MM.1S (cell line): ENCODE measurements at regions not wholly inside any gene's neighbourhood (a gene's known extent, or its start where the extent isn't known, plus 50 kb on each side); places are given as distances from the start of the nearest gene placed in this dataset.

ENCODE experiments used
- DNase-seq: peaks from one replicate; pipeline ENCODE4 v3.0.0-alpha.2; 2015
- H2AFZ ChIP-seq: fragments of 300-600 bp; sonication (generic); 2 replicates; pipeline ENCODE4 v1.6.0; 2016; ENCODE audit warnings: antibody characterized with exemption, low read length
- H3F3A ChIP-seq: fragments of 300-600 bp; sonication (generic); 2 replicates; pipeline ENCODE4 v1.6.1; 2016; ENCODE audit warnings: mild to moderate bottlenecking, antibody characterized with exemption, low read length, moderate library complexity, mixed read lengths; ENCODE audit not compliant: insufficient read depth
- H3K27ac ChIP-seq: fragments of 300-600 bp; sonication (generic); 2 replicates; pipeline ENCODE4 v1.5.1; 2016; ENCODE audit warnings: mild to moderate bottlenecking, low read length
- H3K27me3 ChIP-seq: fragments of 300-600 bp; sonication (generic); replicated peaks from 2 replicates; pipeline ENCODE4 v1.6.0; 2016; ENCODE audit warnings: low read length; ENCODE audit not compliant: insufficient read depth
- H3K36me3 ChIP-seq: fragments of 300-600 bp; sonication (generic); replicated peaks from 2 replicates; pipeline ENCODE4 v1.6.1; 2016; ENCODE audit warnings: mild to moderate bottlenecking, low read length, mixed read lengths; ENCODE audit not compliant: insufficient read depth
- H3K4me1 ChIP-seq: fragments of 300-600 bp; sonication (generic); 2 replicates; pipeline ENCODE4 v1.6.1; 2016; ENCODE audit warnings: low read length, mixed read lengths
- H3K4me2 ChIP-seq: fragments of 300-600 bp; sonication (generic); 2 replicates; pipeline ENCODE4 v1.6.0; 2016; ENCODE audit warnings: low read depth, low read length
- H3K4me3 ChIP-seq: fragments of 300-600 bp; sonication (generic); 2 replicates; pipeline ENCODE4 v1.5.1; 2016; ENCODE audit warnings: low read length, mixed read lengths
- H3K79me2 ChIP-seq: fragments of 300-600 bp; sonication (generic); 2 replicates; pipeline ENCODE4 v1.6.1; 2016; ENCODE audit warnings: mixed run types, low read length, mixed read lengths
- H3K9ac ChIP-seq: fragments of 300-600 bp; sonication (generic); 2 replicates; pipeline ENCODE4 v1.6.1; 2016; ENCODE audit warnings: low read length, mixed read lengths
- H3K9me2 ChIP-seq: fragments of 300-600 bp; sonication (generic); replicated peaks from 2 replicates; pipeline ENCODE4 v1.6.1; 2016; ENCODE audit warnings: mild to moderate bottlenecking, low read length, mixed read lengths; ENCODE audit not compliant: insufficient read depth
- H3K9me3 ChIP-seq: fragments of 300-600 bp; sonication (generic); replicated peaks from 2 replicates; pipeline ENCODE4 v1.6.1; 2016; ENCODE audit warnings: mild to moderate bottlenecking, low read length, mixed read lengths; ENCODE audit not compliant: insufficient read depth
- H4K20me1 ChIP-seq: fragments of 300-600 bp; sonication (generic); 2 replicates; pipeline ENCODE4 v1.6.1; 2016; ENCODE audit warnings: mild to moderate bottlenecking, low read length, moderate library complexity, mixed read lengths; ENCODE audit not compliant: insufficient read depth
- EZH2 ChIP-seq: fragments of 300-600 bp; sonication (generic); optimal IDR thresholded peaks from 2 replicates; pipeline ENCODE3; 2017; ENCODE audit warnings: low read depth, mild to moderate bottlenecking, antibody characterized with exemption, low read length, mixed read lengths
- EZH2phosphoT487 ChIP-seq: fragments of 300-600 bp; sonication (generic); IDR thresholded peaks from 2 replicates; pipeline ENCODE4 v1.6.1; 2018; ENCODE audit warnings: antibody characterized with exemption, low read length
- TF ChIP-seq, protein P1 (sequence below): fragments of 300-600 bp; sonication (generic); IDR thresholded peaks from 2 replicates; pipeline ENCODE4 v1.5.1; 2016; ENCODE audit warnings: antibody characterized with exemption, low read length, mixed read lengths

GRCh38 chr3:193884027-193884426 is 251.9 kb upstream of the HES1 start:
- Histone ChIP-seq H3K79me2 (no peaks in the 10 kb centered on the region), H3F3A (no peaks in the 10 kb centered on the region), H3K27ac (no peak overlapping the region), H3K9me3 (no peaks in the 10 kb centered on the region), H3K9me2 (no peaks in the 10 kb centered on the region), H3K4me3 (no peak overlapping the region), H3K4me2 (no peak overlapping the region), H3K9ac (no peak overlapping the region), H3K27me3 (no peaks in the 10 kb centered on the region), H3K4me1 (peaks cover 8% of the 10 kb centered on the region), H4K20me1 (no peaks in the 10 kb centered on the region), H2AFZ (no peak overlapping the region), H3K36me3 (no peaks in the 10 kb centered on the region)
- TF ChIP-seq, protein P1, sequence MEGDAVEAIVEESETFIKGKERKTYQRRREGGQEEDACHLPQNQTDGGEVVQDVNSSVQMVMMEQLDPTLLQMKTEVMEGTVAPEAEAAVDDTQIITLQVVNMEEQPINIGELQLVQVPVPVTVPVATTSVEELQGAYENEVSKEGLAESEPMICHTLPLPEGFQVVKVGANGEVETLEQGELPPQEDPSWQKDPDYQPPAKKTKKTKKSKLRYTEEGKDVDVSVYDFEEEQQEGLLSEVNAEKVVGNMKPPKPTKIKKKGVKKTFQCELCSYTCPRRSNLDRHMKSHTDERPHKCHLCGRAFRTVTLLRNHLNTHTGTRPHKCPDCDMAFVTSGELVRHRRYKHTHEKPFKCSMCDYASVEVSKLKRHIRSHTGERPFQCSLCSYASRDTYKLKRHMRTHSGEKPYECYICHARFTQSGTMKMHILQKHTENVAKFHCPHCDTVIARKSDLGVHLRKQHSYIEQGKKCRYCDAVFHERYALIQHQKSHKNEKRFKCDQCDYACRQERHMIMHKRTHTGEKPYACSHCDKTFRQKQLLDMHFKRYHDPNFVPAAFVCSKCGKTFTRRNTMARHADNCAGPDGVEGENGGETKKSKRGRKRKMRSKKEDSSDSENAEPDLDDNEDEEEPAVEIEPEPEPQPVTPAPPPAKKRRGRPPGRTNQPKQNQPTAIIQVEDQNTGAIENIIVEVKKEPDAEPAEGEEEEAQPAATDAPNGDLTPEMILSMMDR = no peak
- TF ChIP-seq EZH2phosphoT487 = no peak
- no peak for TF ChIP-seq EZH2
- peak; percentile 13 for DNase-seq

DNA sequence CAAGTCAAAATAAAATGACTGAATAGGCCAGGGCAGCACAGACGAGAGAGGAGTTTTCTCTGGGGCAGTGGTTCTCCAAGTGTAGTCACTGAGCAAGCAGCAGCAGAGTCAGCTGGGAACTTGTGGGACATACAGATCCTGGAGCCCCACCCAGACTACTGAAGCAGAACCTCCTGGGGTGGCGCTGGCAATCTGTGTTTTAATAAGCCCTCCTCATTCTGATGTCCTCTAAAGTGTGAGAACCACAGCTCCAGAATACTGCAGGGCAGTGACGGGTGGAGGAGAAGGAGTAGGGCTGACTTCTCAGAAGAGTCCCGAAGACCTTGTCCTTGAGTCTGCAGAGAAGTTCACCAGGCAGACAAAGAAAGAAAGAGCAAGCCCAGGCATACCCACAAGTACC is 251.3 kb upstream of the HES1 start:
- TF ChIP-seq EZH2 (no peak), EZH2phosphoT487 (no peak)
- TF ChIP-seq, protein P1 = no peak
- Histone ChIP-seq H3K9me2 (no peaks in the 10 kb centered on the region), H3K79me2 (no peaks in the 10 kb centered on the region), H2AFZ (no peak overlapping the region), H3K36me3 (no peaks in the 10 kb centered on the region), H4K20me1 (no peaks in the 10 kb centered on the region), H3K9ac (no peak overlapping the region), H3K9me3 (no peaks in the 10 kb centered on the region), H3K4me3 (no peak overlapping the region), H3K27ac (no peak overlapping the region), H3K27me3 (no peaks in the 10 kb centered on the region), H3K4me2 (no peak overlapping the region), H3K4me1 (peaks cover 8% of the 10 kb centered on the region), H3F3A (no peaks in the 10 kb centered on the region)
- DNase-seq = no peak

GRCh38 chr3:193885832-193886231 is 250.1 kb upstream of the HES1 start:
- H3K9me3 ChIP-seq = no peaks in the 10 kb centered on the region
- H3K4me2 ChIP-seq = no peak overlapping the region
- H3F3A ChIP-seq = no peaks in the 10 kb centered on the region
- H3K27ac ChIP-seq = no peak overlapping the region
- H3K79me2 ChIP-seq = no peaks in the 10 kb centered on the region
- TF ChIP-seq, protein P1 = no peak
- TF ChIP-seq EZH2 (no peak), EZH2phosphoT487 (no peak)
- no peak for DNase-seq
- H4K20me1 ChIP-seq = no peaks in the 10 kb centered on the region
- no peak overlapping the region for H3K4me3 ChIP-seq
- H2AFZ ChIP-seq = no peak overlapping the region
- no peaks in the 10 kb centered on the region for H3K27me3 ChIP-seq
- no peaks in the 10 kb centered on the region for H3K36me3 ChIP-seq
- H3K4me1 ChIP-seq = peaks cover 8% of the 10 kb centered on the region
- H3K9me2 ChIP-seq = no peaks in the 10 kb centered on the region
- no peak overlapping the region for H3K9ac ChIP-seq
